GM23338 (cell line): ENCODE measurements at regions not wholly inside any gene's neighbourhood (a gene's known extent, or its start where the extent isn't known, plus 50 kb on each side); places are given as distances from the start of the nearest gene placed in this dataset.

ENCODE experiments used
- ATAC-seq: fragments of 200-7000 bp; cut with Tn5 transposase; 3 replicates; pipeline ENCODE4 v1.9.1; 2020
- DNase-seq: peaks from one replicate; pipeline ENCODE4 v3.0.0-alpha.2; 2015; ENCODE audit warnings: low spot score
- H2AFZ ChIP-seq: fragments of 200-600 bp; sonication (generic); 2 replicates; pipeline ENCODE4 v1.8.0; 2016; ENCODE audit warnings: antibody characterized with exemption, mild to moderate bottlenecking, moderate library complexity
- H3F3A ChIP-seq: fragments of 200-600 bp; sonication (generic); replicated peaks from 2 replicates; pipeline ENCODE4 v1.8.0; 2017; ENCODE audit warnings: antibody characterized with exemption, mixed run types, low read depth
- H3K27ac ChIP-seq: fragments of 200-600 bp; sonication (generic); 2 replicates; pipeline ENCODE4 v1.6.1; 2016; ENCODE audit warnings: low read depth
- H3K27me3 ChIP-seq: fragments of 200-600 bp; sonication (generic); 2 replicates; pipeline ENCODE4 v1.8.0; 2016; ENCODE audit warnings: mild to moderate bottlenecking, mixed run types, moderate library complexity; ENCODE audit not compliant: insufficient read depth
- H3K36me3 ChIP-seq: fragments of 200-600 bp; sonication (generic); 2 replicates; pipeline ENCODE4 v1.8.0; 2016; ENCODE audit warnings: mild to moderate bottlenecking; ENCODE audit not compliant: insufficient read depth
- H3K4me1 ChIP-seq: fragments of 200-600 bp; sonication (generic); 2 replicates; pipeline ENCODE4 v1.8.0; 2016; ENCODE audit warnings: mild to moderate bottlenecking, moderate library complexity; ENCODE audit not compliant: insufficient read depth
- H3K4me2 ChIP-seq: fragments of 200-600 bp; sonication (generic); 2 replicates; pipeline ENCODE4 v1.7.1; 2017; ENCODE audit warnings: mixed run types
- H3K4me3 ChIP-seq: fragments of 200-600 bp; sonication (generic); 2 replicates; pipeline ENCODE4 v1.6.1; 2016; ENCODE audit warnings: mixed run types
- H3K79me2 ChIP-seq: fragments of 200-600 bp; sonication (generic); replicated peaks from 2 replicates; pipeline ENCODE4 v1.8.0; 2017; ENCODE audit warnings: mild to moderate bottlenecking; ENCODE audit not compliant: insufficient read depth
- H3K9me2 ChIP-seq: fragments of 200-600 bp; sonication (generic); 2 replicates; pipeline ENCODE4 v1.8.0; 2017; ENCODE audit not compliant: insufficient read depth
- H4K20me1 ChIP-seq: fragments of 200-600 bp; sonication (generic); replicated peaks from 2 replicates; pipeline ENCODE4 v1.8.0; 2017; ENCODE audit warnings: mild to moderate bottlenecking; ENCODE audit not compliant: insufficient read depth
- H3K27ac Mint-ChIP-seq: 2 replicates; pipeline ENCODE4 v1.8.0; 2020; ENCODE audit warnings: inconsistent platforms, mild to moderate bottlenecking, moderate library complexity, mixed read lengths
- H3K27me3 Mint-ChIP-seq: 3 replicates; pipeline ENCODE4 v1.8.0; 2022; ENCODE audit warnings: low read depth, mild to moderate bottlenecking, moderate library complexity, mixed read lengths, inconsistent platforms; ENCODE audit not compliant: insufficient read depth, poor library complexity
- H3K36me3 Mint-ChIP-seq: 3 replicates; pipeline ENCODE4 v1.8.0; 2021; ENCODE audit warnings: low read depth, mild to moderate bottlenecking, inconsistent platforms, moderate library complexity, mixed read lengths
- H3K4me1 Mint-ChIP-seq: 3 replicates; pipeline ENCODE4 v1.8.0; 2020; ENCODE audit warnings: mild to moderate bottlenecking, inconsistent platforms, mixed read lengths
- H3K4me3 Mint-ChIP-seq: 3 replicates; pipeline ENCODE4 v1.8.0; 2021; ENCODE audit warnings: moderate library complexity, mild to moderate bottlenecking, inconsistent platforms, mixed read lengths
- H3K9me3 Mint-ChIP-seq: 3 replicates; pipeline ENCODE4 v1.8.0; 2020; ENCODE audit warnings: moderate library complexity, mild to moderate bottlenecking, inconsistent platforms, mixed read lengths
- CREB1 ChIP-seq: fragments of 250-450 bp; sonication (Bioruptor Pico); IDR thresholded peaks from 2 replicates; pipeline ENCODE4 v1.5.0; 2020; ENCODE audit warnings: low read depth, mild to moderate bottlenecking, moderate library complexity
- EZH2phosphoT487 ChIP-seq: fragments of 200-600 bp; sonication (generic); IDR thresholded peaks from one replicate; pipeline ENCODE4 v1.8.1; 2018; ENCODE audit warnings: antibody characterized with exemption; ENCODE audit not compliant: unreplicated experiment
- JUNB ChIP-seq: IDR thresholded peaks from one replicate; pipeline ENCODE4 v1.6.1; 2016; ENCODE audit warnings: antibody characterized with exemption; ENCODE audit not compliant: unreplicated experiment
- NANOG ChIP-seq: IDR thresholded peaks from 2 replicates; pipeline ENCODE4 v1.6.1; 2016; ENCODE audit warnings: antibody characterized with exemption, borderline replicate concordance
- POLR2AphosphoS5 ChIP-seq: IDR thresholded peaks from 2 replicates; pipeline ENCODE4 v1.6.1; 2016; ENCODE audit warnings: antibody characterized with exemption, low read depth
- REST ChIP-seq: IDR thresholded peaks from one replicate; pipeline ENCODE4 v1.6.1; 2018; ENCODE audit warnings: antibody characterized with exemption; ENCODE audit not compliant: unreplicated experiment
- STAT1 ChIP-seq: IDR thresholded peaks from one replicate; pipeline ENCODE4 v1.6.1; 2016; ENCODE audit warnings: antibody characterized with exemption; ENCODE audit not compliant: unreplicated experiment
- ZNF114 ChIP-seq: fragments of 250-450 bp; sonication (Bioruptor Pico); IDR thresholded peaks from 2 replicates; pipeline ENCODE4 v1.5.0; 2020; ENCODE audit warnings: mild to moderate bottlenecking, moderate library complexity
- ZNF331 ChIP-seq: fragments of 250-450 bp; sonication (Bioruptor Pico); IDR thresholded peaks from 2 replicates; pipeline ENCODE4 v1.5.0; 2020; ENCODE audit warnings: low read depth, mild to moderate bottlenecking, moderate library complexity
- ZNF462 ChIP-seq: fragments of 250-450 bp; sonication (Bioruptor Pico); IDR thresholded peaks from 2 replicates; pipeline ENCODE4 v1.5.0; 2020; ENCODE audit warnings: mild to moderate bottlenecking, moderate library complexity

GRCh38 chr4:112752061-112752460 is 115.1 kb downstream of the LARP7 start (continued):
- TF ChIP-seq POLR2AphosphoS5 (no peak), STAT1 (no peak), ZNF331 (CRISPR knock-in tag) (no peak)

GRCh38 chr4:112752510-112752909 is 115.6 kb downstream of the LARP7 start:
- DNase-seq (no peak), ATAC-seq (no peak)
- Histone ChIP-seq H3K4me2 (no peak overlapping the region; the same call in 1 of the 2 replicates), H3K4me1 (peaks cover 22% of the 10 kb centered on the region), H3K36me3 (no peaks in the 10 kb centered on the region), H3K4me3 (no peak overlapping the region), H3K79me2 (peaks cover 52% of the 10 kb centered on the region), H3K27me3 (no peaks in the 10 kb centered on the region), H4K20me1 (no peaks in the 10 kb centered on the region), H3K9me2 (no peaks in the 10 kb centered on the region), H3K27ac (peak overlapping the region; percentile 92), H3F3A (peaks cover 4% of the 10 kb centered on the region), H2AFZ (no peak overlapping the region)
- H3K4me3 Mint-ChIP-seq = no peak overlapping the region; the same call in 2 of the 3 replicates
- no peak for TF ChIP-seq EZH2phosphoT487
- TF ChIP-seq REST = no peak
- TF ChIP-seq CREB1 = no peak
- no peak for TF ChIP-seq STAT1
- no peak for TF ChIP-seq ZNF462 (CRISPR knock-in tag)
- TF ChIP-seq ZNF331 (CRISPR knock-in tag) = no peak
- TF ChIP-seq ZNF114 (CRISPR knock-in tag) = no peak
- no peak for TF ChIP-seq JUNB
- TF ChIP-seq NANOG = no peak
- peaks cover 37% of the 10 kb centered on the region for H3K36me3 Mint-ChIP-seq
- H3K27ac Mint-ChIP-seq = peak overlapping the region; percentile 93
- no peaks in the 10 kb centered on the region for H3K9me3 Mint-ChIP-seq
- H3K4me1 Mint-ChIP-seq = peaks cover 51% of the 10 kb centered on the region
- peaks cover 12% of the 10 kb centered on the region for H3K27me3 Mint-ChIP-seq
